Fibroblast of the aortic adventitia (primary cell): ENCODE measurements at regions not wholly inside any gene's neighbourhood (a gene's known extent, or its start where the extent isn't known, plus 50 kb on each side); places are given as distances from the start of the nearest gene placed in this dataset.
A peak's percentile ranks its signal among the peaks of the same experiment; 100 is the strongest.

Experiments
- DNase-seq: peaks from one replicate; pipeline ENCODE4 v3.0.0-alpha.2; 2010; ENCODE audit warnings: low read depth
- H3K4me3 ChIP-seq: 2 replicates; pipeline ENCODE4 v1.5.1; 2011; ENCODE audit warnings: low read depth, mild to moderate bottlenecking, control low read depth, low read length, moderate library complexity
- CTCF ChIP-seq: IDR thresholded peaks from 2 replicates; pipeline ENCODE4 v1.5.1; 2011; ENCODE audit warnings: mild to moderate bottlenecking, low read length, control low read depth, inconsistent platforms; ENCODE audit not compliant: insufficient read depth

DNA sequence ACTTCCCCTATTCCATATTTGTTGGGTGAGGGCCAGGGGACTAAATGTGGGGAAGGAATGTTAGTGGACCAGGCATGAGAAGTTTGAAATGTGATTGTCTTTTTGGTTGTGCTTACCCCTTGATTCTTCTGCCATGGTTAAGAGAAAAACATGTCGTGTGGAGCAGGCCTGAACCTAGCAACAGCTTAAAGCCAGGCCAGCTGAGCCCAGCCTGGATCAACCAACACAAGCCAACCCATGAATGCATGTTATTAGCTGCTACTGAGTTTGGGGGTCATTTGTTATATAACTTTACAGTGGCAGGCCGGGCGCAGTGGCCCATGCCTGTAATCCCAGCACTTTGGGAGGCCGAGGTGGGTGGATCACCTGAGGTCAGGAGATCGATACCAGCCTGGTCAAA is 52.4 kb upstream of the TRIO start:
- no peak for DNase-seq
- H3K4me3 ChIP-seq = no peak overlapping the region
- TF ChIP-seq CTCF = no peak

- TF ChIP-seq CTCF = no peak
- DNase-seq = no peak
- H3K4me3 ChIP-seq = no peak overlapping the region
Measured at GRCh38 chr5:14090290-14090689, 52.9 kb upstream of the TRIO start.

- H3K4me3 ChIP-seq = no peak overlapping the region
- DNase-seq = no peak
- TF ChIP-seq CTCF = no peak
Measured at GRCh38 chr5:14089198-14089597, 53.9 kb upstream of the TRIO start.

DNA sequence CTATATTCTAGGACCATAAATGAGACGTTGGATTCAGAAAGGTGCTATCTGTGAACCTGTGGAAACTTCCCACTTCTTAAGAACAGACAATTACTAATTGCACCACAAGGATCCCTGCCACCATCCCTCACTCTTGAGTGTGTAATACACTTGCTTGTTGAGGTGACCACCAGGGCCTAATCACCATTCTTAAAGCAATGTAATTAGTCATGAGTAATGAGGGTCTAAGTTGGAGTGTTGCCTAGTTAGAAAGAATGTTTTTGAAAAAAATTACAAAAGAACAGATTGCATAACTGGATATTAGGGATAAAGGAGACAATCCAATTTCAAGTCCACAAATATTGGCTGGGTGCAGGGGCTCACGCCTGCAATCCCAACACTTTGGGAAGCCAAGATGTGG is 56.9 kb upstream of the TRIO start:
- TF ChIP-seq CTCF = no peak
- no peak overlapping the region for H3K4me3 ChIP-seq
- peak; percentile 26 for DNase-seq

GRCh38 chr5:14082973-14083372 is 60.2 kb upstream of the TRIO start:
- TF ChIP-seq CTCF = no peak
- DNase-seq = no peak
- no peak overlapping the region for H3K4me3 ChIP-seq

DNA sequence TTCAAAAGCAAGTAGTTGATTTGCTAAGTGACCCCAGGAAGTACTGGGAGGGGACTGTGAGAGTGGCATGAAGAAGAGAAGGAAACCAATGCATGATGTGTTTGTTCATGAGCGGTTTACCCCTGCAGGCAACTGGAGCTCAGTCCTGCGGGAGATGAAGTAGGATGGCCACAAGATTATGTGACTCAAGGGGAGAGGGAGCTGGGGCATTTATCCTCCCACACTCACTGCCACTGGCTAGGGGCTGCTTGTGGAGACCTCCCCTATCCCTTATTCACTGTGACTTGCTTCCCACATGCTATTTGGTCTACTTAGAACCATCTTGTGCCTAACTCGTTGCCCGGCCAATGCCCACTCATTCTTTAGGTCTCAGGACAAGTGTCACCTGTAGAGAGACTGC is 60.6 kb upstream of the TRIO start:
- no peak overlapping the region for H3K4me3 ChIP-seq
- no peak for DNase-seq
- no peak for TF ChIP-seq CTCF

GRCh38 chr5:14081791-14082190 is 61.4 kb upstream of the TRIO start:
- no peak for TF ChIP-seq CTCF
- DNase-seq = peak; percentile 48
- H3K4me3 ChIP-seq = no peak overlapping the region
